Dendritic cell treated with granulocyte-macrophage colony-stimulating factor and Interleukin-4, amounts not matched to agents 40 ng/mL and 50 ng/mL, for 4 days (primary cell): ENCODE measurements at regions not wholly inside any gene's neighbourhood (a gene's known extent, or its start where the extent isn't known, plus 50 kb on each side); places are given as distances from the start of the nearest gene placed in this dataset.

ENCODE experiments used
- H3K27ac Mint-ChIP-seq: one replicate; pipeline ENCODE4 v1.8.0; 2022; ENCODE audit warnings: mild to moderate bottlenecking, mixed read lengths
- H3K27me3 Mint-ChIP-seq: one replicate; pipeline ENCODE4 v1.8.0; 2022; ENCODE audit warnings: mild to moderate bottlenecking, mixed read lengths
- H3K36me3 Mint-ChIP-seq: one replicate; pipeline ENCODE4 v1.8.0; 2022; ENCODE audit warnings: low read depth, mixed read lengths
- H3K4me1 Mint-ChIP-seq: one replicate; pipeline ENCODE4 v1.8.0; 2022; ENCODE audit warnings: low read depth, mixed read lengths
- H3K4me3 Mint-ChIP-seq: one replicate; pipeline ENCODE4 v1.8.0; 2022; ENCODE audit warnings: mild to moderate bottlenecking, moderate library complexity, mixed read lengths
- H3K9me3 Mint-ChIP-seq: one replicate; pipeline ENCODE4 v1.8.0; 2022; ENCODE audit warnings: mixed read lengths
- intact Hi-C: fragments of 100-400 bp; cut with micrococcal nuclease; formaldehyde crosslinking; loops from one replicate; pipeline ENCODE4 v1.15.0; 2022

DNA sequence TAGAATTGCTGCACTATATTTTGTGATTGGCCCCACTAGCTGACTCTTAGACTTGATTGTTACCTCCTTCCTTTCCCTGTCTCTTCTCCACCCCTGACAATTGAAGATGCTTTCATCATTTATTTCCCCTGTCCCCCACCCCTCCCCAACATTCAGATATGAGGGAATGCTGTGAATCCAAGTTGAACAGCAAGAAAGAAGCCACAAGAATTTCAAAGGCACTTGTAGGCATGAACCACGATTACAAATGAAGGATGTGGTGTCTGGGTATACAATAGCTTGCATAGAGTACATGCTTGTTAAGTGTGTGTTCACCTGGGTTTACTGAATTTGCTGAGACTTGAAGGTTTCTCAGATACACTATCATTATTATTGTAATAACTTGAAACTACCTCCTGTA, 78.3 kb upstream of the TRIO start:
- no peaks in the 10 kb centered on the region for H3K9me3 Mint-ChIP-seq
- H3K27me3 Mint-ChIP-seq: peaks cover 6% of the 10 kb centered on the region
- no peaks in the 10 kb centered on the region for H3K4me1 Mint-ChIP-seq
- no peaks in the 10 kb centered on the region for H3K36me3 Mint-ChIP-seq
- intact Hi-C loops: no loop called here
- H3K27ac Mint-ChIP-seq: no peak overlapping the region
- H3K4me3 Mint-ChIP-seq: no peak overlapping the region

- no peaks in the 10 kb centered on the region for H3K36me3 Mint-ChIP-seq
- intact Hi-C loops: no loop called here
- H3K27ac Mint-ChIP-seq: no peak overlapping the region
- H3K27me3 Mint-ChIP-seq: peaks cover 6% of the 10 kb centered on the region
- no peaks in the 10 kb centered on the region for H3K4me1 Mint-ChIP-seq
- no peaks in the 10 kb centered on the region for H3K9me3 Mint-ChIP-seq
- H3K4me3 Mint-ChIP-seq: no peak overlapping the region
These were observed 79.5 kb upstream of the TRIO start for GRCh38 chr5:14063691-14064090.

- Mint-ChIP-seq H3K4me3 (no peak overlapping the region), H3K4me1 (no peaks in the 10 kb centered on the region), H3K27me3 (peaks cover 6% of the 10 kb centered on the region), H3K36me3 (no peaks in the 10 kb centered on the region), H3K9me3 (no peaks in the 10 kb centered on the region), H3K27ac (no peak overlapping the region)
- intact Hi-C loops: no loop called here
These were observed 80.0 kb upstream of the TRIO start for GRCh38 chr5:14063138-14063537.

DNA sequence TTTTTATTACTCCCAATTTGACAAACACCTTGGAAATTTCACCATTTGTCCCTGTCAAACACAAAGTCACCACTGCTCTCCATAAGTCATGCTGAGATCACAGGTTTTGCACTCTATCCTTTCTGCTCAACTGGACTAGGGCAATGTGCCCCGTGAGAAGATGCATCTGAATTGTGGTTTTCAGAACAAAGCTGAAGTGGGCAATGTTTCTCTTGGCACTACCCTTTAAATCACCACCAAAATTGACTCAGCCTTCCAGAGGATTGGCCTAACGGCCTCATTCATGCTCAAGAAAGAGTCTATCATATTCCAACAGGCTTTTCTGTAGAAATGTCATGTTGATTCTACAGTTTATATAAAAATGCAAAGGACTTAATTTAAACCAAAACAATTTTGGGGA, 81.0 kb upstream of the TRIO start:
- H3K9me3 Mint-ChIP-seq: no peaks in the 10 kb centered on the region
- no peaks in the 10 kb centered on the region for H3K36me3 Mint-ChIP-seq
- intact Hi-C loops: no loop called here
- peaks cover 6% of the 10 kb centered on the region for H3K27me3 Mint-ChIP-seq
- no peak overlapping the region for H3K4me3 Mint-ChIP-seq
- H3K27ac Mint-ChIP-seq: no peak overlapping the region
- no peaks in the 10 kb centered on the region for H3K4me1 Mint-ChIP-seq

- H3K4me1 Mint-ChIP-seq: no peaks in the 10 kb centered on the region
- intact Hi-C loops: no loop called here
- no peaks in the 10 kb centered on the region for H3K36me3 Mint-ChIP-seq
- peaks cover 6% of the 10 kb centered on the region for H3K27me3 Mint-ChIP-seq
- no peaks in the 10 kb centered on the region for H3K9me3 Mint-ChIP-seq
- no peak overlapping the region for H3K4me3 Mint-ChIP-seq
- no peak overlapping the region for H3K27ac Mint-ChIP-seq
These were observed 82.0 kb upstream of the TRIO start for GRCh38 chr5:14061106-14061505.

GRCh38 chr5:14060218-14060617, 82.9 kb upstream of the TRIO start:
- Mint-ChIP-seq H3K9me3 (no peaks in the 10 kb centered on the region), H3K4me1 (no peaks in the 10 kb centered on the region), H3K27me3 (peaks cover 2% of the 10 kb centered on the region), H3K36me3 (no peaks in the 10 kb centered on the region), H3K4me3 (no peak overlapping the region), H3K27ac (no peak overlapping the region)
- intact Hi-C loops: no loop called here

- H3K27ac Mint-ChIP-seq: no peak overlapping the region
- peaks cover 2% of the 10 kb centered on the region for H3K27me3 Mint-ChIP-seq
- H3K4me3 Mint-ChIP-seq: no peak overlapping the region
- intact Hi-C loops: no loop called here
- no peaks in the 10 kb centered on the region for H3K9me3 Mint-ChIP-seq
- H3K36me3 Mint-ChIP-seq: no peaks in the 10 kb centered on the region
- H3K4me1 Mint-ChIP-seq: no peaks in the 10 kb centered on the region
These were observed 83.3 kb upstream of the TRIO start for GRCh38 chr5:14059810-14060209.

DNA sequence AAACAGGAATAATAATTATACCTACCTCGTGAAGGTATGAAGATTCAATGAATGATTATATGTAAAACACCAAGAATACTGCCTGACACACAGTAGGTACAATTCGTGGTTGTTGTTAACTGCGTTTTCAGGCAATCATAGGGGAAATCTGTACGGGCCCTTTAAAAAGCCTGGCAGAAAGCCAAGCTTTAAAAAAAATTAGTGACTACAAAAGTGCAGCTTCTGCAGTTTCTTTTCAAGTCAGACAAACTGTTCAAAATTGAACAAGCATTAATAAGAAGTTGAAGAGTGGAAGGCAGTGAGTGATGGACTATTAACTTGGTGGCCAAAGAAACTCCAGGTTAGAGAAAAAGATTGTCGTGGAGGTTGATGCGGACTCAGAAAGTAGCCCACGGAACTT, 85.9 kb upstream of the TRIO start:
- intact Hi-C loops: no loop called here
- peaks cover 4% of the 10 kb centered on the region for H3K27me3 Mint-ChIP-seq
- no peaks in the 10 kb centered on the region for H3K9me3 Mint-ChIP-seq
- H3K36me3 Mint-ChIP-seq: no peaks in the 10 kb centered on the region
- no peak overlapping the region for H3K27ac Mint-ChIP-seq
- H3K4me3 Mint-ChIP-seq: no peak overlapping the region
- no peaks in the 10 kb centered on the region for H3K4me1 Mint-ChIP-seq

GRCh38 chr5:14056039-14056438, 87.1 kb upstream of the TRIO start:
- peaks cover 1% of the 10 kb centered on the region for H3K27me3 Mint-ChIP-seq
- H3K36me3 Mint-ChIP-seq: no peaks in the 10 kb centered on the region
- H3K27ac Mint-ChIP-seq: no peak overlapping the region
- H3K4me1 Mint-ChIP-seq: no peaks in the 10 kb centered on the region
- H3K9me3 Mint-ChIP-seq: no peaks in the 10 kb centered on the region
- no peak overlapping the region for H3K4me3 Mint-ChIP-seq
- intact Hi-C loops: no loop called here

- Mint-ChIP-seq H3K4me3 (no peak overlapping the region), H3K4me1 (no peaks in the 10 kb centered on the region), H3K27ac (no peak overlapping the region), H3K27me3 (peaks cover 1% of the 10 kb centered on the region), H3K9me3 (no peaks in the 10 kb centered on the region), H3K36me3 (no peaks in the 10 kb centered on the region)
- intact Hi-C loops: no loop called here
These were observed 87.9 kb upstream of the TRIO start for GRCh38 chr5:14054965-14055963.

GRCh38 chr5:14054111-14054854, 88.9 kb upstream of the TRIO start:
- Mint-ChIP-seq H3K27me3 (peaks cover 1% of the 10 kb centered on the region), H3K9me3 (no peaks in the 10 kb centered on the region), H3K27ac (no peak overlapping the region), H3K4me1 (no peaks in the 10 kb centered on the region), H3K4me3 (no peak overlapping the region), H3K36me3 (no peaks in the 10 kb centered on the region)
- intact Hi-C loops: no loop called here

DNA sequence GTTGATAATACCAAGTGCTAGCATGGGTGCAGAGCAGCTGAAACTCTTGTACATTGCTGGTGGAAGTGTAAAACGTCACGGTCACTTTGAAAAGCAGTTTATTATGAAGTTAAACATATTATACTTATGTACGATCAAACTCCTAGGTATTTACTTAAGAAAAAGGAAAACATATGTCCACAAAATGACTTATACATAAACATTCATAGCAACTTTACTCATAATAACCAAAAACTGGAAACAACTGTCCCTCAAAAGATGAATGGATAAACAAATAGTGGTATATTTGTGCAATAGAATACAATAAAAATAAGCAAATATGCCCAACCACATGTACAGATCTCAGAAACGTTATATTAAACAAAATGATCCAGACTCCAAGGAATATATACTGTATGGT, 92.3 kb upstream of the TRIO start:
- Mint-ChIP-seq H3K4me3 (no peak overlapping the region), H3K27me3 (peaks cover 1% of the 10 kb centered on the region), H3K36me3 (no peaks in the 10 kb centered on the region), H3K9me3 (no peaks in the 10 kb centered on the region), H3K4me1 (no peaks in the 10 kb centered on the region), H3K27ac (no peak overlapping the region)
- intact Hi-C loops: no loop called here

GRCh38 chr5:14048434-14048833, 94.7 kb upstream of the TRIO start:
- Mint-ChIP-seq H3K27ac (no peak overlapping the region), H3K9me3 (no peaks in the 10 kb centered on the region), H3K4me3 (no peak overlapping the region), H3K36me3 (no peaks in the 10 kb centered on the region), H3K4me1 (no peaks in the 10 kb centered on the region), H3K27me3 (peaks cover 4% of the 10 kb centered on the region)
- intact Hi-C loops: no loop called here

GRCh38 chr5:14041528-14042192, 97.2 kb upstream of the DNAH5 start:
- no peak overlapping the region for H3K27ac Mint-ChIP-seq
- H3K27me3 Mint-ChIP-seq: peaks cover 2% of the 10 kb centered on the region
- H3K4me3 Mint-ChIP-seq: no peak overlapping the region
- H3K9me3 Mint-ChIP-seq: no peaks in the 10 kb centered on the region
- H3K36me3 Mint-ChIP-seq: no peaks in the 10 kb centered on the region
- intact Hi-C loops: no loop called here
- H3K4me1 Mint-ChIP-seq: peaks cover 5% of the 10 kb centered on the region
